ENCODE measurements at regions not wholly inside any gene's neighbourhood (a gene's known extent, or its start where the extent isn't known, plus 50 kb on each side); places are given as distances from the start of the nearest gene placed in this dataset.

DNA sequence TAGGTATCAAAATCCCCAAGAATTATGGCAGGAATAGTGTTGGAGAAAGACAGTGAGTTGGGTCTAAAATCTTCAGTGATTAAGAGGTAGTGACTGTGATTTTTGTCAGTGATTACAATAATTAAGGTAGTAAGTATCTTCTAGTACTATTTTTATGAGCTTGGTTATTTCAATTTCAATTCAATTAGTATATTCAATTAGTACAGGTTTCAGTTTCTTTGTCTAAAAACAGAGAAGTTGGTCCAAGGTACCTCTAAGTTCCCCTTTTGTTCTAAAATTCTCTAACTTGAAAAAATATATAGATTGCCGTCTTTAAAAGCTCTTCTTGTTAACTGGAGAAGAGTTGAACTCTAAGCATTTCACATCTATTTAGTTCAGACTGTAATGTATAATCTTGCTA, 82.9 kb downstream of the OTUD1 start:
- intact Hi-C loops (cut with micrococcal nuclease), result no loop called here
- Histone ChIP-seq H3K9ac (ENCODE audit: low read length) (no peak overlapping the region), H3K4me3 (replicated peaks in 1 of 2; ENCODE audit: low read depth in 1 of 2, low read length in 2 of 2) (no peak overlapping the region), H3K27me3 (ENCODE audit: insufficient read depth, low read length) (peaks cover 32% of the 10 kb centered on the region), H3K9me3 (ENCODE audit: control insufficient read depth in 1 of 2, insufficient read depth in 1 of 2, low read depth in 1 of 2, low read length in 2 of 2) (no peaks in the 10 kb centered on the region), H3K27ac (ENCODE audit: low read depth, low read length) (no peak overlapping the region), H2AFZ (ENCODE audit: low read depth, low read length, poor library complexity, severe bottlenecking) (no peak overlapping the region), H3K79me2 (ENCODE audit: insufficient read depth, low read length) (no peaks in the 10 kb centered on the region), H3K9me2 (ENCODE audit: insufficient read depth) (no peaks in the 10 kb centered on the region), H3K36me3 (ENCODE audit: control insufficient read depth in 1 of 2, insufficient read depth in 2 of 2, low read length in 2 of 2) (no peaks in the 10 kb centered on the region), H3K4me1 (ENCODE audit: control insufficient read depth in 1 of 2, insufficient read depth in 2 of 2, low read length in 2 of 2) (no peaks in the 10 kb centered on the region), H3K4me2 (ENCODE audit: low read length) (no peak overlapping the region), H4K20me1 (ENCODE audit: insufficient read depth) (no peaks in the 10 kb centered on the region)
- ChIA-PET CTCF (no interaction called here), RAD21 (ENCODE audit: low non-redundant PET in 1 of 2, low total read pairs in 2 of 2, uncharacterized antibody in 2 of 2, unreplicated experiment in 2 of 2) (no interaction called here), POLR2A (no interaction called here)
- ATAC-seq, result no peak
- TF ChIP-seq, protein P1, sequence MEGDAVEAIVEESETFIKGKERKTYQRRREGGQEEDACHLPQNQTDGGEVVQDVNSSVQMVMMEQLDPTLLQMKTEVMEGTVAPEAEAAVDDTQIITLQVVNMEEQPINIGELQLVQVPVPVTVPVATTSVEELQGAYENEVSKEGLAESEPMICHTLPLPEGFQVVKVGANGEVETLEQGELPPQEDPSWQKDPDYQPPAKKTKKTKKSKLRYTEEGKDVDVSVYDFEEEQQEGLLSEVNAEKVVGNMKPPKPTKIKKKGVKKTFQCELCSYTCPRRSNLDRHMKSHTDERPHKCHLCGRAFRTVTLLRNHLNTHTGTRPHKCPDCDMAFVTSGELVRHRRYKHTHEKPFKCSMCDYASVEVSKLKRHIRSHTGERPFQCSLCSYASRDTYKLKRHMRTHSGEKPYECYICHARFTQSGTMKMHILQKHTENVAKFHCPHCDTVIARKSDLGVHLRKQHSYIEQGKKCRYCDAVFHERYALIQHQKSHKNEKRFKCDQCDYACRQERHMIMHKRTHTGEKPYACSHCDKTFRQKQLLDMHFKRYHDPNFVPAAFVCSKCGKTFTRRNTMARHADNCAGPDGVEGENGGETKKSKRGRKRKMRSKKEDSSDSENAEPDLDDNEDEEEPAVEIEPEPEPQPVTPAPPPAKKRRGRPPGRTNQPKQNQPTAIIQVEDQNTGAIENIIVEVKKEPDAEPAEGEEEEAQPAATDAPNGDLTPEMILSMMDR (IDR thresholded peaks at IDR 0.05 in 2 of 3, conservative IDR thresholded peaks at IDR 0.05 in 1 of 3; ENCODE audit: borderline replicate concordance in 1 of 3, insufficient read depth in 1 of 3, low read depth in 2 of 3, low read length in 2 of 3), result no peak
- TF ChIP-seq SRF (IDR thresholded peaks at IDR 0.05; ENCODE audit: low read depth) (no peak), SIN3A (IDR thresholded peaks at IDR 0.05; ENCODE audit: low read depth) (no peak), ZFX (IDR thresholded peaks at IDR 0.05) (no peak), ELF1 (IDR thresholded peaks at IDR 0.05; ENCODE audit: borderline replicate concordance, low read depth) (no peak), EZH2 (IDR thresholded peaks at IDR 0.05) (no peak), JUND (IDR thresholded peaks at IDR 0.05) (no peak), SP1 (IDR thresholded peaks at IDR 0.05; ENCODE audit: low read depth) (no peak)
- TF ChIP-seq, protein P2, sequence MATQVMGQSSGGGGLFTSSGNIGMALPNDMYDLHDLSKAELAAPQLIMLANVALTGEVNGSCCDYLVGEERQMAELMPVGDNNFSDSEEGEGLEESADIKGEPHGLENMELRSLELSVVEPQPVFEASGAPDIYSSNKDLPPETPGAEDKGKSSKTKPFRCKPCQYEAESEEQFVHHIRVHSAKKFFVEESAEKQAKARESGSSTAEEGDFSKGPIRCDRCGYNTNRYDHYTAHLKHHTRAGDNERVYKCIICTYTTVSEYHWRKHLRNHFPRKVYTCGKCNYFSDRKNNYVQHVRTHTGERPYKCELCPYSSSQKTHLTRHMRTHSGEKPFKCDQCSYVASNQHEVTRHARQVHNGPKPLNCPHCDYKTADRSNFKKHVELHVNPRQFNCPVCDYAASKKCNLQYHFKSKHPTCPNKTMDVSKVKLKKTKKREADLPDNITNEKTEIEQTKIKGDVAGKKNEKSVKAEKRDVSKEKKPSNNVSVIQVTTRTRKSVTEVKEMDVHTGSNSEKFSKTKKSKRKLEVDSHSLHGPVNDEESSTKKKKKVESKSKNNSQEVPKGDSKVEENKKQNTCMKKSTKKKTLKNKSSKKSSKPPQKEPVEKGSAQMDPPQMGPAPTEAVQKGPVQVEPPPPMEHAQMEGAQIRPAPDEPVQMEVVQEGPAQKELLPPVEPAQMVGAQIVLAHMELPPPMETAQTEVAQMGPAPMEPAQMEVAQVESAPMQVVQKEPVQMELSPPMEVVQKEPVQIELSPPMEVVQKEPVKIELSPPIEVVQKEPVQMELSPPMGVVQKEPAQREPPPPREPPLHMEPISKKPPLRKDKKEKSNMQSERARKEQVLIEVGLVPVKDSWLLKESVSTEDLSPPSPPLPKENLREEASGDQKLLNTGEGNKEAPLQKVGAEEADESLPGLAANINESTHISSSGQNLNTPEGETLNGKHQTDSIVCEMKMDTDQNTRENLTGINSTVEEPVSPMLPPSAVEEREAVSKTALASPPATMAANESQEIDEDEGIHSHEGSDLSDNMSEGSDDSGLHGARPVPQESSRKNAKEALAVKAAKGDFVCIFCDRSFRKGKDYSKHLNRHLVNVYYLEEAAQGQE (IDR thresholded peaks at IDR 0.05; ENCODE audit: low read depth), result no peak
- no TSS peak for BruUV-seq (replicated peaks)
- DNase-seq (ENCODE audit: low read depth, low spot score), result no peak
